ENCODE measurements at regions not wholly inside any gene's neighbourhood (a gene's known extent, or its start where the extent isn't known, plus 50 kb on each side); places are given as distances from the start of the nearest gene placed in this dataset.

GRCh38 chr22:49082451-49082850, 745.2 kb downstream of the BRD1 start:
- ChIA-PET CTCF (no interaction called here), POLR2A (interaction anchor here (0.7 kb wide), 1 partner anchor 443 kb away, joined by 4 read pairs; no protein-coding TSS in a partner anchor)
- Histone ChIP-seq H3K4me3 (ENCODE audit: low read depth in 2 of 2, low read length in 2 of 2) (no peak overlapping the region), H3K36me3 (ENCODE audit: control insufficient read depth, insufficient read depth, low read length) (no peaks in the 10 kb centered on the region), H3K4me1 (ENCODE audit: control insufficient read depth, insufficient read depth, low read length) (no peaks in the 10 kb centered on the region), H3K9me3 (ENCODE audit: control insufficient read depth, insufficient read depth, low read depth, low read length) (no peaks in the 10 kb centered on the region), H3K27ac (ENCODE audit: low read length) (no peak overlapping the region), H3K27me3 (ENCODE audit: control insufficient read depth, insufficient read depth, low read length) (no peaks in the 10 kb centered on the region; the same call in 1 of the 2 replicates)
- intact Hi-C loops (cut with micrococcal nuclease; ENCODE audit: unreplicated experiment) (no loop called here), in situ Hi-C loops (cut with HindIII; ENCODE audit: low pct_unique_long_range_greater_than_20kb, low sequenced_read_pairs) (no loop called here)
- DNase-seq (ENCODE audit: low read depth, low spot score): no peak
- no TSS peak for BruUV-seq (replicated peaks)
- TF ChIP-seq CTCF (IDR thresholded peaks at IDR 0.05): no peak
- TF ChIP-seq SIN3A (IDR thresholded peaks at IDR 0.05; ENCODE audit: borderline replicate concordance, insufficient read depth, low read depth, low read length): no peak
- no peak for TF ChIP-seq POLR2AphosphoS5 (IDR thresholded peaks at IDR 0.05; ENCODE audit: low read depth, low read length)
- TF ChIP-seq TCF7L2 (IDR thresholded peaks at IDR 0.05; ENCODE audit: low read depth, low read length): no peak
- no peak for TF ChIP-seq REST (IDR thresholded peaks at IDR 0.05; ENCODE audit: insufficient read depth in 1 of 2, low read depth in 2 of 2, low read length in 1 of 2)
- no peak for ATAC-seq

- ChIA-PET CTCF (no interaction called here), POLR2A (interaction anchor here (0.7 kb wide), 1 partner anchor 443 kb away, joined by 4 read pairs; no protein-coding TSS in a partner anchor)
- no peaks in the 10 kb centered on the region; the same call in 1 of the 2 replicates for H3K27me3 ChIP-seq (ENCODE audit: control insufficient read depth, insufficient read depth, low read length)
- no peak overlapping the region for H3K4me3 ChIP-seq (ENCODE audit: low read depth in 2 of 2, low read length in 2 of 2)
- TF ChIP-seq TCF7L2 (IDR thresholded peaks at IDR 0.05; ENCODE audit: low read depth, low read length): no peak
- TF ChIP-seq SIN3A (IDR thresholded peaks at IDR 0.05; ENCODE audit: borderline replicate concordance, insufficient read depth, low read depth, low read length): no peak
- TF ChIP-seq REST (IDR thresholded peaks at IDR 0.05; ENCODE audit: insufficient read depth in 1 of 2, low read depth in 2 of 2, low read length in 1 of 2): no peak
- no peak for TF ChIP-seq POLR2AphosphoS5 (IDR thresholded peaks at IDR 0.05; ENCODE audit: low read depth, low read length)
- TF ChIP-seq CTCF (IDR thresholded peaks at IDR 0.05): no peak
- H3K9me3 ChIP-seq (ENCODE audit: control insufficient read depth, insufficient read depth, low read depth, low read length): no peaks in the 10 kb centered on the region
- no peaks in the 10 kb centered on the region for H3K36me3 ChIP-seq (ENCODE audit: control insufficient read depth, insufficient read depth, low read length)
- no peaks in the 10 kb centered on the region for H3K4me1 ChIP-seq (ENCODE audit: control insufficient read depth, insufficient read depth, low read length)
- no TSS peak for BruUV-seq (replicated peaks)
- in situ Hi-C loops (cut with HindIII; ENCODE audit: low pct_unique_long_range_greater_than_20kb, low sequenced_read_pairs): no loop called here
- H3K27ac ChIP-seq (ENCODE audit: low read length): no peak overlapping the region
- intact Hi-C loops (cut with micrococcal nuclease; ENCODE audit: unreplicated experiment): no loop called here
- no peak for ATAC-seq
- no peak for DNase-seq (ENCODE audit: low read depth, low spot score)
Measured at GRCh38 chr22:49081926-49082325, 745.7 kb downstream of the BRD1 start.

All from Panc1 (cell line).